Colonic mucosa (tissue), 4 donors: ENCODE measurements at regions not wholly inside any gene's neighbourhood (a gene's known extent, or its start where the extent isn't known, plus 50 kb on each side); places are given as distances from the start of the nearest gene placed in this dataset.

Source experiments
- DNase-seq: peaks from one replicate; pipeline ENCODE4 v3.0.0-alpha.2; 2020
- H3K27ac ChIP-seq: fragments of 200-600 bp; one replicate; pipeline ENCODE4 v1.8.0; 2021
- H3K27me3 ChIP-seq: fragments of 200-600 bp; one replicate; pipeline ENCODE4 v1.8.0; 2021
- H3K36me3 ChIP-seq: fragments of 200-600 bp; one replicate; pipeline ENCODE4 v1.8.0; 2021
- H3K4me1 ChIP-seq: fragments of 200-600 bp; one replicate; pipeline ENCODE4 v1.8.0; 2021; ENCODE audit warnings: mild to moderate bottlenecking
- H3K4me3 ChIP-seq: fragments of 200-600 bp; one replicate; pipeline ENCODE4 v1.8.0; 2021
- H3K9ac ChIP-seq, 2 donors: one replicate each; pipeline ENCODE4 v1.7.0; 2013; ENCODE audit warnings: control low read depth in 2 of 2, low read depth in 2 of 2, low read length in 2 of 2
- H3K9me3 ChIP-seq: fragments of 200-600 bp; one replicate; pipeline ENCODE4 v1.8.0; 2021
- intact Hi-C: fragments of 100-400 bp; cut with DNase I; formaldehyde crosslinking; loops from one replicate; pipeline ENCODE4 v1.14.1; 2022
- TF ChIP-seq, protein P1 (sequence below): fragments of 200-600 bp; IDR thresholded peaks from one replicate; pipeline ENCODE4 v1.8.0; 2022; ENCODE audit warnings: antibody characterized with exemption, mild to moderate bottlenecking
- donor health status: healthy.
- donor health status: DM: no; HTN: no; CAD: no.
- donor health status: DM: no; HTN: no; CAD: no.

DNA sequence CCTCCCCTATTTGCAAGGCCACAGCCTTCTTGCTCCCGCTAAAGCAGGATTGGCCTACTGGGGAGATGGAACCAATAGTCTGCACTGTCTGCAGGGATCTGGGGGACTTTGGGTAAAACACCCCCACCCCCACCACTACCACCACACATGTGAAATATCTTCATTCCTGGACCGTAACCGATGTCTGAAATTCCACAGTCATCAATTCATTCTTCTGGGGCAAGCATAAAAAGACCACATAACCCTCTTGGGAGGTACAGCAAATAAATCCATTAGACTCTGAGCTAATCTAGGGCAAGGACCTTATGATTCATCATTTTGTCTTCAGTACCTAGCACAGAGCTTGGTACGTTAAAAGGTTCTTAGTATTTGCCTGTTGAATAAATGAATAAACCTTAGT lies 307.8 kb downstream of the GPAM start:
- H3K36me3 ChIP-seq, result no peaks in the 10 kb centered on the region
- H3K4me3 ChIP-seq, result no peak overlapping the region
- H3K9ac ChIP-seq, result no peak overlapping the region
- DNase-seq, result no peak
- H3K27ac ChIP-seq, result no peak overlapping the region
- intact Hi-C loops, result no loop called here
- no peaks in the 10 kb centered on the region for H3K4me1 ChIP-seq
- TF ChIP-seq, protein P1, sequence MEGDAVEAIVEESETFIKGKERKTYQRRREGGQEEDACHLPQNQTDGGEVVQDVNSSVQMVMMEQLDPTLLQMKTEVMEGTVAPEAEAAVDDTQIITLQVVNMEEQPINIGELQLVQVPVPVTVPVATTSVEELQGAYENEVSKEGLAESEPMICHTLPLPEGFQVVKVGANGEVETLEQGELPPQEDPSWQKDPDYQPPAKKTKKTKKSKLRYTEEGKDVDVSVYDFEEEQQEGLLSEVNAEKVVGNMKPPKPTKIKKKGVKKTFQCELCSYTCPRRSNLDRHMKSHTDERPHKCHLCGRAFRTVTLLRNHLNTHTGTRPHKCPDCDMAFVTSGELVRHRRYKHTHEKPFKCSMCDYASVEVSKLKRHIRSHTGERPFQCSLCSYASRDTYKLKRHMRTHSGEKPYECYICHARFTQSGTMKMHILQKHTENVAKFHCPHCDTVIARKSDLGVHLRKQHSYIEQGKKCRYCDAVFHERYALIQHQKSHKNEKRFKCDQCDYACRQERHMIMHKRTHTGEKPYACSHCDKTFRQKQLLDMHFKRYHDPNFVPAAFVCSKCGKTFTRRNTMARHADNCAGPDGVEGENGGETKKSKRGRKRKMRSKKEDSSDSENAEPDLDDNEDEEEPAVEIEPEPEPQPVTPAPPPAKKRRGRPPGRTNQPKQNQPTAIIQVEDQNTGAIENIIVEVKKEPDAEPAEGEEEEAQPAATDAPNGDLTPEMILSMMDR, result no peak
- no peaks in the 10 kb centered on the region for H3K9me3 ChIP-seq
- H3K27me3 ChIP-seq, result no peaks in the 10 kb centered on the region

GRCh38 chr10:111877258-111877657 lies 306.3 kb downstream of the GPAM start:
- no peaks in the 10 kb centered on the region for H3K9me3 ChIP-seq
- no peaks in the 10 kb centered on the region for H3K27me3 ChIP-seq
- no peak overlapping the region for H3K9ac ChIP-seq
- no peaks in the 10 kb centered on the region for H3K36me3 ChIP-seq
- TF ChIP-seq, protein P1, result no peak
- no peak for DNase-seq
- intact Hi-C loops, result no loop called here
- no peak overlapping the region for H3K4me3 ChIP-seq
- no peaks in the 10 kb centered on the region for H3K4me1 ChIP-seq
- H3K27ac ChIP-seq, result no peak overlapping the region

- Histone ChIP-seq H3K36me3 (no peaks in the 10 kb centered on the region), H3K4me1 (no peaks in the 10 kb centered on the region), H3K27ac (no peak overlapping the region), H3K27me3 (no peaks in the 10 kb centered on the region), H3K4me3 (no peak overlapping the region), H3K9me3 (no peaks in the 10 kb centered on the region), H3K9ac (no peak overlapping the region)
- TF ChIP-seq, protein P1, result no peak
- intact Hi-C loops, result no loop called here
- no peak for DNase-seq
Measured at GRCh38 chr10:111879969-111880368, 303.6 kb downstream of the GPAM start.

DNA sequence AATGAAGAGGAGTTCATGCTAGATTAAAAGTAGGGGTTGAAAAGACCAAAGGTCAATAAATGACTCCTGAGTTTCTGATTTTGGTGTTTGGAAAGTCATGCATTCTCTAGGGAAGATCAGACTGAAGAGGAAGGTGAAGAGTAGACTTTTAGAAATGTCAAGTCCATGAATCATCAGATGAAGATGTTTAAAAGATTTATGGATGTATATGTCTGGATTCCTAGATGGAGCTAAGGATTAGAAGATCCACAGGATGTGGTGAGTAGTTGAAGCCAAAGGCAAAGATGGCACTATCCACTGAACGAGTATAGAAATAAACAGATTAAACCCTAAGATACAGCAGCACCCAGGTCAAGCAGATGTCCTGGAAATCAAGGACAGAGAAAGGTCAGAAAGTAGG lies 298.5 kb downstream of the GPAM start:
- TF ChIP-seq, protein P1, result no peak
- H3K4me3 ChIP-seq, result no peak overlapping the region

GRCh38 chr10:111885919-111886318 lies 297.6 kb downstream of the GPAM start:
- H3K27me3 ChIP-seq, result no peaks in the 10 kb centered on the region
- TF ChIP-seq, protein P1, result no peak
- intact Hi-C loops, result no loop called here
- H3K4me3 ChIP-seq, result no peak overlapping the region
- H3K4me1 ChIP-seq, result no peaks in the 10 kb centered on the region
- H3K9me3 ChIP-seq, result no peaks in the 10 kb centered on the region
- DNase-seq, result no peak
- H3K9ac ChIP-seq, result no peak overlapping the region
- no peaks in the 10 kb centered on the region for H3K36me3 ChIP-seq
- H3K27ac ChIP-seq, result no peak overlapping the region

More for the DNA sequence above, 298.5 kb downstream of the GPAM start:
- no peaks in the 10 kb centered on the region for H3K27me3 ChIP-seq
- intact Hi-C loops, result no loop called here
- H3K4me1 ChIP-seq, result no peaks in the 10 kb centered on the region
- no peak overlapping the region for H3K27ac ChIP-seq
- H3K9me3 ChIP-seq, result no peaks in the 10 kb centered on the region
- no peak overlapping the region for H3K9ac ChIP-seq
- H3K36me3 ChIP-seq, result no peaks in the 10 kb centered on the region
- no peak for DNase-seq

DNA sequence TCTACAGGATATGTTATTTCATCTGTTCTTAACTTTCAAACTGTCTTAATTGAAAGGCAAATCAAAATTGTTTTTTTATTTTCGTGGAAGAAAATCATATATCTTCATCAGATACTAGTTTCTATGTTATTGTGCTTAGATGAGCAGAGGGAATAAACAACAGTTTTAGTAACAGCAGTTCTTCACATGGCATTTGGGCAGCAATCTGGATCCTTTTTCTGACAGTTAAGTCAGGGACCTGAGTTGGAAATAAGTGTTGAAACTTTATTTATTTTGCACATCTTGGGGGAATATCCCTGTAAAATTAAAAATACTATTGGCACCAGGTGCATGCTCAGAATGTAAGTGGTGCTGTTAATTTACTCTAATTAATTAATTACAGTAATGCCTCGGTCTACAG lies 296.3 kb downstream of the GPAM start:
- Histone ChIP-seq H3K27ac (no peak overlapping the region), H3K27me3 (no peaks in the 10 kb centered on the region), H3K4me3 (no peak overlapping the region), H3K9ac (no peak overlapping the region), H3K36me3 (no peaks in the 10 kb centered on the region), H3K4me1 (no peaks in the 10 kb centered on the region), H3K9me3 (no peaks in the 10 kb centered on the region)
- intact Hi-C loops, result no loop called here
- TF ChIP-seq, protein P1, result no peak
- no peak for DNase-seq
